GM12891 (cell line): ENCODE measurements at regions not wholly inside any gene's neighbourhood (a gene's known extent, or its start where the extent isn't known, plus 50 kb on each side); places are given as distances from the start of the nearest gene placed in this dataset.

Experiments used
- POLR2AphosphoS5 ChIP-seq: IDR thresholded peaks from 2 replicates; pipeline ENCODE4 v1.6.1; 2011; ENCODE audit warnings: low read depth, low read length, control low read depth
- POU2F2 ChIP-seq: IDR thresholded peaks from 2 replicates; pipeline ENCODE4 v1.6.1; 2011; ENCODE audit warnings: low read depth, mild to moderate bottlenecking, control low read depth, low read length, moderate library complexity
- SPI1 ChIP-seq: IDR thresholded peaks from 2 replicates; pipeline ENCODE4 v1.6.1; 2011; ENCODE audit warnings: low read depth, low read length, control low read depth

DNA sequence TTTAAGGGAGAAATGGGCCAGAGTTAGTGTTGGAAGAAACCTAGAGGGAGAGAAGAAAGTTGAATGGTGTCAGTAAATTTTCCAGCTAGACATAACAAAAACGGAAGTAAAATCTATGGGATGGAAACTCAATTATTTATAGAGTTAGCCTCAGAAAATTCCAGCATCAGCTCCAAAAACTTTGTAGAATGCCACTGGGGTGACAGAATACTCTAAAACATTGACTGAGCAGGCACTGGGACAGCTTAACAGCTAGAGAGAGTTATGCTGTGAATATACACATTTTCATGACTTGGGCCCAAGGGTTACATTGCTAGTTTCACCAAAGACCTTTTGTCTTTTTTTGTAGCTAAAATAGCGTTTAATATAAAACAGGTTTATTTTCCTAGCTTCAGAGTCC, 226.3 kb downstream of the PHLDA1 start:
- TF ChIP-seq POLR2AphosphoS5 (no peak), POU2F2 (no peak), SPI1 (no peak)
